ENCODE measurements at regions not wholly inside any gene's neighbourhood (a gene's known extent, or its start where the extent isn't known, plus 50 kb on each side); places are given as distances from the start of the nearest gene placed in this dataset.
"Not testable (repeated sequence)": the region's sequence is repeated elsewhere in the genome, so short reads cannot be mapped to it uniquely, and the experiment has no call there.

- peak; percentile 16 for DNase-seq (ENCODE audit: low read depth)
Measured at GRCh38 chr15:79539401-79539800, 107.3 kb downstream of the MINAR1 start.

GRCh38 chr15:79540551-79540950, 108.4 kb downstream of the MINAR1 start:
- DNase-seq (ENCODE audit: low read depth), result no peak

GRCh38 chr15:79541196-79541595, 109.1 kb downstream of the MINAR1 start:
- no peak for DNase-seq (ENCODE audit: low read depth)

DNA sequence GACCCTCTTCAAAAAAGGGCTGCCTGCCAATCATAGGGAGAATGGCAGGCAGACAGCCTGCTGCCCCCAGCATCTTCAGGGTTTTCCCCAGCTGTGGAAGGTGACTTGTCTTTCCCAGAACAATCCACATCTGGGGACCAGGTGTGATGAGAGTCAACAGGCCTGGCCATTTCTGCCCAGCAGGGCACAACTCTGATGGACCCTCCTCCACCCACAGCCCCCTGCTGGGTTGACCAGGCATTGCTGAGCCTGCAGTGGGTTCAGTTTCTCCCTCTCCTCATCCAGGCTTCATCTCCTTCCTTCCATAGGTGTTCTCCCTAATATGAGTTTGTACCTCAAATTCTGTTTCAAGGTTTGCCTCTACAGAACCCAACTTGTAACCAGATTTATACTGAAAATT, 111.0 kb downstream of the MINAR1 start:
- no peak for DNase-seq (ENCODE audit: low read depth)

GRCh38 chr15:79549196-79549595, 117.1 kb downstream of the MINAR1 start:
- DNase-seq (ENCODE audit: low read depth), result no peak

- DNase-seq (ENCODE audit: low read depth), result no peak
Measured at GRCh38 chr15:79560384-79560783, 128.2 kb downstream of the MINAR1 start.

- no peak for DNase-seq (ENCODE audit: low read depth)
Measured at GRCh38 chr15:79561982-79562381, 129.8 kb downstream of the MINAR1 start.

GRCh38 chr15:79562403-79562815, 130.3 kb downstream of the MINAR1 start:
- peak; percentile 4 for DNase-seq (ENCODE audit: low read depth)

GRCh38 chr15:79562899-79563298, 130.8 kb downstream of the MINAR1 start:
- no peak for DNase-seq (ENCODE audit: low read depth)

DNA sequence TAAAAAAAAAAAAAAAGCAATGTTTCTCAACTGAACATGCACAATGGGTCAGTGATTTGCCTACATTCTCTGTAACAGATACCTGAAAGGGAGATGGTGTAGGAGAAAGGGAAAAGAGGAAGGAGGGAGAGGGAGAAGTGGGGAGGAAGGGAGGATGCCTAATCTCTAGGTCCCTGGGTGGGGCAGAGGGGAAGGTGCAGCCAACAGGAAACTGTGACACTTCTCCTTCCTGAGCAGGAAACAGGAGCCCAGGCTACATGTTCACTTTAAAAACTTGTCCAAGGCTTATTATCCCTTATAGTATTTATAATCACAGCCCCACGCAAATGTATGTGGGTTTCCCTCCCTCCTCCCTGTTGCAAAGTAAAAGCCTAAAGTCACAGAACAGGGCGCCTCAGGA, 137.9 kb downstream of the MINAR1 start:
- DNase-seq (ENCODE audit: low read depth), result no peak

DNA sequence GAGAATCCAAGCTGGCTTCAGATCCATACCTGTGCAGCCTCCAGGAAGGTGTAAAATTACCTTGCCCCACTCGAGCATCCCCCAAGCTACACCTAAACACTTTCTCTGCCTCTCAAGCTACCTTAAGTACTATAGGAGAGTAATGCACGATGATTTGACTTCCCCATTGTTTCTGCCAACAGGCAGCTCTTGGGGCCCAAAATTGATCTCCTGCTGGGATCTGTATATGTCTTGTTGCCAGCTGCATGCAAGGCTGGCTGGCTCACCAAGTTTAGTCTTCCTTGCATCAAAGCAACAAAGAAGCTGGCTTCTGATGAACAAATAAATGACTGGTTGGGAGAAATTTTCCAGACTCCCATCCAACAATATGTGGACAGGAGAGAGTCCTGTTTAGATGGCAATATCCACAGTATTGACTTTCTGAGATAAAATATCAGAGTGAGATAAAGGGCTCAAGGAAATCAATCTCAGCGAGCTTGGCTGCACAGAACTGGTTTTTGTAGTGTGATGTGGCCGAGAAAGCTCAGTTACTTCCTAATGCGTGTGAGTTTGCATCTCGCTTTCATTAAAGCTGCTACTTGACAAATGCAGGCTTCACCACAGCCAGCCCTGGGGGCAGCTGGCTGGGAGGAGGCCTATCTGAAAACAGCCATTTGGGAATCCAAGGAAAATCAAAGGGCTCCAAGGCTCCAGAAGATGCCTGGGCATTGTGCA, 140.7 kb downstream of the MINAR1 start:
- no peak for DNase-seq (ENCODE audit: low read depth)

DNA sequence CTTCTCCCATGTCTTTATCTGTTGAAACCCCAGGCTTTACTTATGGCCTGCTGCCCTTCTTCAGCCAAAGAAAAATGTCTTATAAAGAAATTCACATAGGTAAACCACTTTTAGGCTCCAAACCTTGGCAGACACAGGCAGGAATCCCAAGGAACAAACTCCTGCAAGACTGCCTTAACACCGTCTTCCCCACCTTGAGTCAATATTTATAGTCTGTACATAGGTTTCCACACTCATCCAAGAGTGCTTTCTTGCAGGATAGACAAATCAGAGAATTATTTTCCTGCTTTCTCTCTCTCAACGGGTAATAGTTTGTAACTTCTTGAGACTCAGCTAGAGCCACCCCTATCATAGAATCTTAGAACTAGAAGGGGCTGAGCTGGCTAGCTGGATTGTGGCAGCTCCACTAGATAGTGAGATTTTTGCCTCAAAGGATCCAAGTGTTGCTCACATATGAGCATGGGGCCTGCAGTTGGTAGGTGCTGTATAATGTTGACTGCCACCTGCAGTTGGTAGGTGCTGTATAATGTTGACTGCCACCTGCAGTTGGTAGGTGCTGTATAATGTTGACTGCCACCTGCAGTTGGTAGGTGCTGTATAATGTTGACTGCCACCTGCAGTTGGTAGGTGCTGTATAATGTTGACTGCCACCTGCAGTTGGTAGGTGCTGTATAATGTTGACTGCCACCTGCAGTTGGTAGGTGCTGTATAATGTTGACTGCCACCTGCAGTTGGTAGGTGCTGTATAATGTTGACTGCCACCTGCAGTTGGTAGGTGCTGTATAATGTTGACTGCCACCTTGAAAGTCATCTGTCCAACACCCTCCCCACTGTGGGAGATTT, 142.5 kb downstream of the MINAR1 start:
- DNase-seq (ENCODE audit: low read depth), result not testable (repeated sequence)

- no peak for DNase-seq (ENCODE audit: low read depth)
Measured at GRCh38 chr15:79582650-79583049, 150.5 kb downstream of the MINAR1 start.

DNA sequence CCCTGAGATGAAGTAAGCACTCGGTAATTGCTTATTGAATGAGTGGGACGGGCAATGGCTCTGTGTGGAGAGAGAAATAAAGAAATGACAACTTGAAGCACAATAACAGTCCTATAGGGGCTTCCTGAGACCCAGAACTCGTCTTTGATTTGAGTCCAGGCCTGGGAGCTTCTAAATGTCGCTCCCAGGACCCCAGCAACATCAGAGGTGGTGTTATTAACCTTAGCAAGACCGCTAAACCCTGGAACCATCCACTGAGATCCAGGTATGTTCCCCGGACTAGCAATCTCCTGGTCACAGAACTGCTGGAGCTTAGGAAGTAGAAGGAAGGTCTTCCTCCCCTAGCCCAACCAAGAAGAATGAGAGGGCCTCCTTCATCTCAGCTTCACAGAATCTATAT, 160.0 kb downstream of the MINAR1 start:
- no peak for DNase-seq (ENCODE audit: low read depth)

GRCh38 chr15:79593119-79593869, 161.2 kb downstream of the MINAR1 start:
- DNase-seq (ENCODE audit: low read depth), result peak; percentile 16

GRCh38 chr15:79595306-79595705, 163.2 kb downstream of the MINAR1 start:
- DNase-seq (ENCODE audit: low read depth), result no peak

DNA sequence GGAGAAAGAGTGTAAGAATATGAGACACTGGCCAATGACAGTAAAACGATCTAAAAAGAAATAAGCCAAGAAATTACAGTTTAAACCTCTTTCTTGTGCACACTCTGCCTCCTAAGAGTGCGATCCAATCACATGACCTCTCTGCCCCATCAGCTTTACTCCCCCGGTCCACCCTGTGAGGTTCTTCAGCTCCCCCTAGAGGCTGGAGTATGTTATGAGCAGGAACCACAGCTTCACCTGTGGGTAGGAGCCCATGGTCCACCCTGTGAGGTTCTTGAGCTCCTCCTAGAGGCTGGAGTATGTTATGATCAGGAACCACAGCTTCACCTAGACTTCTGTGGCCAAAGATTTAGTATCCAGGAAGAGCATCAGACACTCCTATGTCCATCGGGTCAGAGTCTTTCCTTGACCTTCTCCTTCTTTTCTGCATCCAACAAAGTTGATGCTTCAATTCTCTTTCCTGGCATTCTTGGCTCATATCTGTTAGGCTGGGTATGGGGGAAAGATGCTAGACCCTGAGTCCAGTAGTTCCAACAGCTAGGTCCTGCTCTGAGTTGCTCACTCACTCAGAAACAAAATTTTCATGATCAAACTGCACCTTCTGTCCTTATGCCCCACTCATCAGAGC, 164.0 kb downstream of the MINAR1 start:
- peak; percentile 78 for DNase-seq (ENCODE audit: low read depth)

GRCh38 chr15:79598639-79599038, 166.5 kb downstream of the MINAR1 start:
- no peak for DNase-seq (ENCODE audit: low read depth)

DNA sequence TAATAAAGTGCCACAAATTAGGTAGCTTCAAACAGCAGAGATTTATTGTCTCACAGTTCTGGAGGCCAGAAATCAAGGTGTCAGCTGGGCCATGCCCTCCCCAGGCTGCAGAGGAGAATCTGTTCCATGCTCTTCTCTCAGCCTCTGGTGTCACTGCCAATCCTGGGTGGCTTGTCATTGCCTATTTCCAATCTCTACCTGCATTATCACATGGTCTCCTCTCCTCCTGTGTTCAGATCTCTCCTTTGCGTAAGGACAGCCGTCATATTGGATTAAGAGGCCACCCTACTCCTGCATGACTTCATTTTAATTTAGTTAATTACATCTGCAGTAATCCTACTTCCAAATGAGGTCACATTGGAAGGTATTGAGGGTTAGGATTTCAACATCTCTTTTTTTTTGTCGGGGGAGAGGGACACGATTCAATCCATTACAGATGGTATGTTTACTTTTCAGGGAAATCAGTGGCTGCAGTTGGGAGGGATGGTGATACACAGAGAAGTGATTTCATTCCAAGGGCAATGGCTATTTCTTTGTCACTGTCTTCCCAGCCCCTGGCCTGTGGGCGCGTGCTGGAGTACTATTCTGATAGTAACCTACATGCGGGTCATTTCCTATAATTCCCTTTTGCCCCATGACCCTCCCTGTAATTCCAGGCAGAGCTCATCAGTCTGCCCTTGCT, 169.4 kb downstream of the MINAR1 start:
- DNase-seq (ENCODE audit: low read depth), result no peak

GRCh38 chr15:79602180-79602579, 170.0 kb downstream of the MINAR1 start:
- no peak for DNase-seq (ENCODE audit: low read depth)

DNA sequence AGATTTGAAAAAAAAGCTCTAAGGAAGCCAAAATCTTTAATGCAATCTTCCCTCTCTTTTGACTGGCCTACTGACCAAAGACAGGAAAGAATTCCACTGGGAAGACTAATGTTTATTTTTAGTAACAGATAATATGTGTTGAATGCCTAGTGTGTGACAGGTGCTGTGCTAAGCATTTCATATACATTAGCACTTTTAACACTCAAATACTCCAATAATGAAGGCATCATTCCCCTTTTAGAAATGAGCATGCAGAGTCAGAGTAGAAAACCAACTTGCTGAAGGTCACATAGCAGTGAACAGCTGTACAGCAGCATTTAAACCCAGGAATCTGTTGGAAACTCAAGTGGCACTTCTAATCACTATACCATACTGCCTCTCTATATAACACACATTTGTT, 170.6 kb downstream of the MINAR1 start:
- DNase-seq (ENCODE audit: low read depth), result peak; percentile 65
